H9 (cell line): ENCODE measurements at regions not wholly inside any gene's neighbourhood (a gene's known extent, or its start where the extent isn't known, plus 50 kb on each side); places are given as distances from the start of the nearest gene placed in this dataset.

Experiments used
- DNase-seq: peaks from one replicate; pipeline ENCODE4 v3.0.0-alpha.2; 2017
- H2AFZ ChIP-seq: one replicate; pipeline ENCODE4 v1.6.1; 2013; ENCODE audit warnings: mild to moderate bottlenecking, low read length, control low read depth, moderate library complexity
- H2AK5ac ChIP-seq: 2 replicates; pipeline ENCODE4 v1.6.1; 2013; ENCODE audit warnings: low read length, control low read depth, mixed read lengths; ENCODE audit not compliant: insufficient read length
- H2BK120ac ChIP-seq: one replicate; pipeline ENCODE4 v1.6.1; 2013; ENCODE audit warnings: low read depth, mild to moderate bottlenecking, low read length, control low read depth, inconsistent platforms; ENCODE audit not compliant: poor library complexity, severe bottlenecking
- H2BK12ac ChIP-seq: 2 replicates; pipeline ENCODE4 v1.6.1; 2013; ENCODE audit warnings: low read length, control low read depth, mixed read lengths, low read depth; ENCODE audit not compliant: insufficient read length
- H2BK15ac ChIP-seq: 2 replicates; pipeline ENCODE4 v1.6.1; 2013; ENCODE audit warnings: low read depth, low read length, control low read depth
- H2BK20ac ChIP-seq: one replicate; pipeline ENCODE4 v1.6.1; 2013; ENCODE audit warnings: low read depth, mild to moderate bottlenecking, low read length, control low read depth, inconsistent platforms; ENCODE audit not compliant: poor library complexity, severe bottlenecking
- H2BK5ac ChIP-seq: 2 replicates; pipeline ENCODE4 v1.6.1; 2013; ENCODE audit warnings: low read length, control low read depth, mixed read lengths; ENCODE audit not compliant: insufficient read length
- H3K14ac ChIP-seq: 2 replicates; pipeline ENCODE4 v1.6.1; 2013; ENCODE audit warnings: low read length, control low read depth; ENCODE audit not compliant: insufficient read depth
- H3K18ac ChIP-seq: 2 replicates; pipeline ENCODE4 v1.6.1; 2013; ENCODE audit warnings: low read depth, mild to moderate bottlenecking, mixed read lengths, low read length, control low read depth; ENCODE audit not compliant: insufficient read length
- H3K23ac ChIP-seq: 2 replicates; pipeline ENCODE4 v1.6.1; 2013; ENCODE audit warnings: low read length, control low read depth, mixed read lengths, low read depth; ENCODE audit not compliant: insufficient read length
- H3K23me2 ChIP-seq: 2 replicates; pipeline ENCODE4 v1.6.1; 2013; ENCODE audit warnings: low read depth, mild to moderate bottlenecking, mixed read lengths, low read length, control low read depth; ENCODE audit not compliant: insufficient read length, poor library complexity, severe bottlenecking
- H3K27ac ChIP-seq: 2 replicates; pipeline ENCODE4 v1.5.1; 2013; ENCODE audit warnings: low read length, control low read depth, mixed read lengths, low read depth; ENCODE audit not compliant: insufficient read length
- H3K27me3 ChIP-seq: 2 replicates; pipeline ENCODE4 v1.6.1; 2013; ENCODE audit warnings: low read length, control low read depth, inconsistent platforms; ENCODE audit not compliant: insufficient read depth
- H3K4ac ChIP-seq: 2 replicates; pipeline ENCODE4 v1.6.1; 2013; ENCODE audit warnings: low read depth, mild to moderate bottlenecking, control low read depth, inconsistent platforms, low read length, moderate library complexity
- H3K4me1 ChIP-seq: 2 replicates; pipeline ENCODE4 v1.6.1; 2013; ENCODE audit warnings: low read length, control low read depth, inconsistent platforms; ENCODE audit not compliant: insufficient read depth
- H3K4me2 ChIP-seq: 2 replicates; pipeline ENCODE4 v1.6.1; 2013; ENCODE audit warnings: low read length, control low read depth, mixed read lengths; ENCODE audit not compliant: insufficient read length, insufficient read depth
- H3K56ac ChIP-seq: 2 replicates; pipeline ENCODE4 v1.6.1; 2013; ENCODE audit warnings: low read depth, mild to moderate bottlenecking, mixed read lengths, low read length, control low read depth; ENCODE audit not compliant: insufficient read length
- H3K79me1 ChIP-seq: 2 replicates; pipeline ENCODE4 v1.6.1; 2013; ENCODE audit warnings: low read depth, mild to moderate bottlenecking, moderate library complexity, low read length, control low read depth, inconsistent platforms; ENCODE audit not compliant: insufficient read depth, poor library complexity, severe bottlenecking
- H3K79me2 ChIP-seq: 2 replicates; pipeline ENCODE4 v1.6.1; 2013; ENCODE audit warnings: low read length, control low read depth, inconsistent platforms; ENCODE audit not compliant: insufficient read depth
- H3K9ac ChIP-seq: 2 replicates; pipeline ENCODE4 v1.6.1; 2013; ENCODE audit warnings: low read length, control low read depth, mixed read lengths; ENCODE audit not compliant: insufficient read length; ENCODE audit errors: extremely low read depth
- H3K9me3 ChIP-seq: one replicate; pipeline ENCODE4 v1.6.1; 2013; ENCODE audit warnings: low read depth, low read length, inconsistent platforms; ENCODE audit not compliant: control insufficient read depth
- H3T11ph ChIP-seq: one replicate; pipeline ENCODE4 v1.6.1; 2013; ENCODE audit warnings: mild to moderate bottlenecking, low read length, control low read depth, inconsistent platforms
- H4K20me1 ChIP-seq: one replicate; pipeline ENCODE4 v1.6.1; 2013; ENCODE audit not compliant: control insufficient read depth, insufficient read length, insufficient read depth
- H4K5ac ChIP-seq: 2 replicates; pipeline ENCODE4 v1.6.1; 2013; ENCODE audit warnings: low read depth, mild to moderate bottlenecking, mixed read lengths, low read length, control low read depth; ENCODE audit not compliant: insufficient read length
- H4K8ac ChIP-seq: replicated peaks from 2 replicates; pipeline ENCODE4 v1.6.1; 2013; ENCODE audit warnings: low read length, control low read depth, mixed read lengths, low read depth; ENCODE audit not compliant: insufficient read length
- H4K91ac ChIP-seq: 2 replicates; pipeline ENCODE4 v1.6.1; 2013; ENCODE audit warnings: low read depth, mild to moderate bottlenecking, moderate library complexity, mixed read lengths, low read length, control low read depth; ENCODE audit not compliant: insufficient read length
- H3K27ac Mint-ChIP-seq, 3 experiments: 2 replicates in 2 of 3; 3 replicates in 1 of 3; pipeline ENCODE4 v1.8.0; 2020 to 2021; ENCODE audit warnings: mixed read lengths in 3 of 3, mild to moderate bottlenecking in 1 of 3, moderate library complexity in 1 of 3
- H3K27me3 Mint-ChIP-seq: 2 replicates; pipeline ENCODE4 v1.8.0; 2021; ENCODE audit warnings: low read depth, mild to moderate bottlenecking, moderate library complexity, mixed read lengths
- H3K36me3 Mint-ChIP-seq, 3 experiments: 2 replicates in 2 of 3; 3 replicates in 1 of 3; pipeline ENCODE4 v1.8.0; 2020 to 2021; ENCODE audit warnings: low read depth in 3 of 3, mixed read lengths in 3 of 3; ENCODE audit not compliant: insufficient read depth in 1 of 3
- H3K4me1 Mint-ChIP-seq, 2 experiments: 2 replicates each; pipeline ENCODE4 v1.8.0; 2020; ENCODE audit warnings: mixed read lengths in 2 of 2
- H3K4me3 Mint-ChIP-seq, 2 experiments: 2 replicates in 1 of 2; 3 replicates in 1 of 2; pipeline ENCODE4 v1.8.0; 2020 to 2021; ENCODE audit warnings: mild to moderate bottlenecking in 2 of 2, mixed read lengths in 2 of 2, moderate library complexity in 1 of 2
- H3K9me3 Mint-ChIP-seq, 2 experiments: 2 replicates in 1 of 2; 3 replicates in 1 of 2; pipeline ENCODE4 v1.8.0; 2020; ENCODE audit warnings: mild to moderate bottlenecking in 2 of 2, mixed read lengths in 2 of 2, moderate library complexity in 1 of 2
- WGBS: extraction: QIAGEN DNeasy Blood & Tissue Kit; methylation state at CpG from one replicate; pipeline ENCODE4 v1.1.7; 2013; ENCODE audit warnings: missing lambda C conversion rate, low lambda C conversion rate, mixed read lengths; ENCODE audit not compliant: insufficient read length; ENCODE audit errors: extremely low coverage; 5-methylcytosine and 5-hydroxymethylcytosine counted together
- TF ChIP-seq, protein P1 (sequence below): fragments of 200-600 bp; sonication (generic); conservative IDR thresholded peaks from 3 replicates; pipeline ENCODE4 v1.8.0; 2021; ENCODE audit warnings: antibody characterized with exemption, mild to moderate bottlenecking

- H3K4ac ChIP-seq = no peak overlapping the region
- no peaks in the 10 kb centered on the region for H3K27me3 ChIP-seq
- H2BK20ac ChIP-seq = no peak overlapping the region
- no peak overlapping the region for H4K5ac ChIP-seq
- H4K91ac ChIP-seq = no peak overlapping the region
- no peak overlapping the region for H2AK5ac ChIP-seq
- no peaks in the 10 kb centered on the region for H3K23me2 ChIP-seq
- H3K23ac ChIP-seq = no peak overlapping the region
- no peak overlapping the region for H2BK120ac ChIP-seq
- no peaks in the 10 kb centered on the region for H3K9me3 ChIP-seq
- no peak overlapping the region for H3K18ac ChIP-seq
- TF ChIP-seq, protein P1, sequence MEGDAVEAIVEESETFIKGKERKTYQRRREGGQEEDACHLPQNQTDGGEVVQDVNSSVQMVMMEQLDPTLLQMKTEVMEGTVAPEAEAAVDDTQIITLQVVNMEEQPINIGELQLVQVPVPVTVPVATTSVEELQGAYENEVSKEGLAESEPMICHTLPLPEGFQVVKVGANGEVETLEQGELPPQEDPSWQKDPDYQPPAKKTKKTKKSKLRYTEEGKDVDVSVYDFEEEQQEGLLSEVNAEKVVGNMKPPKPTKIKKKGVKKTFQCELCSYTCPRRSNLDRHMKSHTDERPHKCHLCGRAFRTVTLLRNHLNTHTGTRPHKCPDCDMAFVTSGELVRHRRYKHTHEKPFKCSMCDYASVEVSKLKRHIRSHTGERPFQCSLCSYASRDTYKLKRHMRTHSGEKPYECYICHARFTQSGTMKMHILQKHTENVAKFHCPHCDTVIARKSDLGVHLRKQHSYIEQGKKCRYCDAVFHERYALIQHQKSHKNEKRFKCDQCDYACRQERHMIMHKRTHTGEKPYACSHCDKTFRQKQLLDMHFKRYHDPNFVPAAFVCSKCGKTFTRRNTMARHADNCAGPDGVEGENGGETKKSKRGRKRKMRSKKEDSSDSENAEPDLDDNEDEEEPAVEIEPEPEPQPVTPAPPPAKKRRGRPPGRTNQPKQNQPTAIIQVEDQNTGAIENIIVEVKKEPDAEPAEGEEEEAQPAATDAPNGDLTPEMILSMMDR = no peak
- H3K27ac ChIP-seq = no peak overlapping the region
- no peak overlapping the region for H3K4me3 Mint-ChIP-seq
- no peak overlapping the region for H2BK15ac ChIP-seq
- no peaks in the 10 kb centered on the region for H3K27me3 Mint-ChIP-seq
- no peak for DNase-seq
- H2BK5ac ChIP-seq = no peak overlapping the region
- no peaks in the 10 kb centered on the region for H3K79me1 ChIP-seq
- no peaks in the 10 kb centered on the region for H3K4me1 Mint-ChIP-seq
- no peaks in the 10 kb centered on the region for H3K79me2 ChIP-seq
- H4K20me1 ChIP-seq = no peaks in the 10 kb centered on the region
- WGBS = no CpG with 5 or more reads among the region's 2 CpGs
- H3K9me3 Mint-ChIP-seq = peaks cover 16% of the 10 kb centered on the region in 2 experiments
- H2BK12ac ChIP-seq = no peak overlapping the region
- no peak overlapping the region for H2AFZ ChIP-seq
- H4K8ac ChIP-seq = no peak overlapping the region
- no peaks in the 10 kb centered on the region for H3K4me1 ChIP-seq
- peaks cover 3 to 11% (median 6%) of the 10 kb centered on the region in 3 experiments; a peak in 6 of 7 replicates for H3K36me3 Mint-ChIP-seq
- no peak overlapping the region for H3K56ac ChIP-seq
- H3K9ac ChIP-seq = no peak overlapping the region
- H3K14ac ChIP-seq = no peak overlapping the region
- H3T11ph ChIP-seq = no peak overlapping the region
- no peak overlapping the region for H3K27ac Mint-ChIP-seq
- H3K4me2 ChIP-seq = no peak overlapping the region
These were observed 95.6 kb upstream of the MANSC4 start for GRCh38 chr12:27875677-27876076.
